ENCODE measurements at regions not wholly inside any gene's neighbourhood (a gene's known extent, or its start where the extent isn't known, plus 50 kb on each side); places are given as distances from the start of the nearest gene placed in this dataset.
A peak's percentile ranks its signal among the peaks of the same experiment; 100 is the strongest.

DNA sequence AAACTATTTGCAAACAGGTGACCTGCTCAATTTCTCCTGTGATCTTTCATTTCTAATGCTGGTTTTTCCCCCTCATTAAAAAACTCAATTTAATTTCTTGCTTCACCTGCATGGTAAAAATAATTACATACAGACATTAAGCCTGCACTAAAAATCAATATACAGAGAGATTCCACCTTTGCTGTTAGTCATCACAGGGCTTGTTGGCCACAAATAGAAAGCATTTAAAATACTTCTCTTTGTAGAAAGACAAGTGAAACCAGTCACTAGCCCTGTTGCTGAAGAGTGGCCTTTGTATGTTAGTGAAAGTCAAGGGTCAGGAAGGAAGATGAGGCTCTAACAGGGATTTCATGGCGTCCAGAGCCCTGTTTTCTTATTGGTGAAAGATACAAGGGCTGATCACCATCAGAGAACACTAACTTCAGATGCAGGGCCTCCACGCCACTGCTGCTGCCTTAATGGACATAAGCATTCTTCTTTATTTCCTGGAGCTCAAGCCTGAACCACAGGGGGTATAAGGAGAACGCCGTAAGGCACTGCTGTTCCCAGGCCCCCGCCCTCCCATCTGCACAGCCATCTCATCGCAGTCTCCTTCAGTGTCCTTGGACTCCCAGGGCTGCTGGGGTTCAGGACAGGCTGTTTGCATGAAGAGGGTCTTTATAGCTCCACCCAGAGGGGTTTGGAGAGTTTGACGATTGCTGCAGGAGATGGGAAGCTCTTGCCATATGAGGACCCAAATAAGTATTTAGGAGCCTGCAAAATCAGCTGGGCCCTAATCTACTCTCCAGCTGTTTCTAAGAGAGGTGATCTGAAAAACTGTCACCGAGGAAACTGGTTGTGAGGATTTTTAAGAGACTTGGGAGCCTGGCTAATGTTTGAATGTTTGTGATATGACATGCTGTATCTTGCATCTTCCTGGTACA is 117.3 kb upstream of the IRF2BP2 start:
- TF ChIP-seq, protein P1, sequence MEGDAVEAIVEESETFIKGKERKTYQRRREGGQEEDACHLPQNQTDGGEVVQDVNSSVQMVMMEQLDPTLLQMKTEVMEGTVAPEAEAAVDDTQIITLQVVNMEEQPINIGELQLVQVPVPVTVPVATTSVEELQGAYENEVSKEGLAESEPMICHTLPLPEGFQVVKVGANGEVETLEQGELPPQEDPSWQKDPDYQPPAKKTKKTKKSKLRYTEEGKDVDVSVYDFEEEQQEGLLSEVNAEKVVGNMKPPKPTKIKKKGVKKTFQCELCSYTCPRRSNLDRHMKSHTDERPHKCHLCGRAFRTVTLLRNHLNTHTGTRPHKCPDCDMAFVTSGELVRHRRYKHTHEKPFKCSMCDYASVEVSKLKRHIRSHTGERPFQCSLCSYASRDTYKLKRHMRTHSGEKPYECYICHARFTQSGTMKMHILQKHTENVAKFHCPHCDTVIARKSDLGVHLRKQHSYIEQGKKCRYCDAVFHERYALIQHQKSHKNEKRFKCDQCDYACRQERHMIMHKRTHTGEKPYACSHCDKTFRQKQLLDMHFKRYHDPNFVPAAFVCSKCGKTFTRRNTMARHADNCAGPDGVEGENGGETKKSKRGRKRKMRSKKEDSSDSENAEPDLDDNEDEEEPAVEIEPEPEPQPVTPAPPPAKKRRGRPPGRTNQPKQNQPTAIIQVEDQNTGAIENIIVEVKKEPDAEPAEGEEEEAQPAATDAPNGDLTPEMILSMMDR (IDR thresholded peaks at IDR 0.05) = no peak
- DNase-seq (no peak), ATAC-seq (no peak)
- Mint-ChIP-seq H3K4me1 (ENCODE audit: low read depth) (peaks cover 93% of the 10 kb centered on the region), H3K9me3 (no peaks in the 10 kb centered on the region), H3K27me3 (no peaks in the 10 kb centered on the region), H3K4me3 (no peak overlapping the region), H3K36me3 (ENCODE audit: low read depth) (no peaks in the 10 kb centered on the region), H3K27ac (peak overlapping the region; percentile 99)
- ChIA-PET CTCF (interaction anchor here (0.8 to 0.9 kb wide), 2 partner anchors 45 to 116 kb away, joined by 3 read pairs; no protein-coding TSS in a partner anchor), POLR2A (interaction anchor here (8.6 kb wide), 1 partner anchor 116 kb away, joined by 132 read pairs; the partner anchor contains the start of gene IRF2BP2)
- intact Hi-C loops (cut with micrococcal nuclease) = loop anchor here (10.0 kb wide), 1 partner anchor 348 kb away; no protein-coding TSS in a partner anchor

DNA sequence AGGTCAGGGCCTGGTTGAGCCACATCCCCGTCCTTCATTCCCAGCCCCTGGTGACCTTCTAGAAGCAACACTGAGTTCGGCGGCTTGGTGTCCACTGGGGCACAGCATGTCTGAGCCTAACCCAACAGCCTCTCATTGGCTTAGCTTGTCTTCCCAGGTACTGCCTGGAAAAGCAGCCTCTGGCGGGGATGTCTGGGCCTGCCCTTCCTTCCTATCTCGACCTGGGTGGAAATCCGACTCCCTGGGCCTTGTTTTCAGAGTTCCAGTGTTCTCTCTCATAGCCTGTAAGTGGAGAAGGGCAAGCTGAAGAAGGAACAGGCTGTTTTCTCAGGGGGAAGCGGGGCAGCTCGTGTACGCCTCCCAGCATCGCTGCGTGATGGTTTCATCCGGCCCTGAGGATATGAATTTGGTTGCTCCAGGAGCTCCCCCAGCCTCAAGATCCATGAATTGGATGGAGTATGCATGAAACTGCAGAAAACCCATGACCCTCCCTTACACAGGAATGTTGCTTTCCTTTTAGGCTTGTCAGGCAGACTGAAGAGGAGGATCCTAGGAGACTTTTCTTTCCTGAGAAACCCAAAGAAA is 116.5 kb upstream of the IRF2BP2 start:
- CTCF ChIA-PET = interaction anchor here (1.0 kb wide), 1 partner anchor 357 kb away, joined by 5 read pairs; no protein-coding TSS in a partner anchor
- ATAC-seq = no peak
- no peaks in the 10 kb centered on the region for H3K9me3 Mint-ChIP-seq
- intact Hi-C loops (cut with micrococcal nuclease) = loop anchor here (10.0 kb wide), 1 partner anchor 348 kb away; no protein-coding TSS in a partner anchor
- peak overlapping the region; percentile 99 for H3K27ac Mint-ChIP-seq
- TF ChIP-seq, protein P1 (IDR thresholded peaks at IDR 0.05) = no peak
- POLR2A ChIA-PET = interaction anchor here (1.3 to 8.6 kb wide), 5 partner anchors 32 to 117 kb away, joined by 3 to 132 read pairs (median 18); partner anchors contain the start of gene IRF2BP2
- peak overlapping the region; percentile 16 for H3K4me3 Mint-ChIP-seq
- H3K27me3 Mint-ChIP-seq = no peaks in the 10 kb centered on the region
- DNase-seq = no peak
- peaks cover 93% of the 10 kb centered on the region for H3K4me1 Mint-ChIP-seq (ENCODE audit: low read depth)
- H3K36me3 Mint-ChIP-seq (ENCODE audit: low read depth) = no peaks in the 10 kb centered on the region

DNA sequence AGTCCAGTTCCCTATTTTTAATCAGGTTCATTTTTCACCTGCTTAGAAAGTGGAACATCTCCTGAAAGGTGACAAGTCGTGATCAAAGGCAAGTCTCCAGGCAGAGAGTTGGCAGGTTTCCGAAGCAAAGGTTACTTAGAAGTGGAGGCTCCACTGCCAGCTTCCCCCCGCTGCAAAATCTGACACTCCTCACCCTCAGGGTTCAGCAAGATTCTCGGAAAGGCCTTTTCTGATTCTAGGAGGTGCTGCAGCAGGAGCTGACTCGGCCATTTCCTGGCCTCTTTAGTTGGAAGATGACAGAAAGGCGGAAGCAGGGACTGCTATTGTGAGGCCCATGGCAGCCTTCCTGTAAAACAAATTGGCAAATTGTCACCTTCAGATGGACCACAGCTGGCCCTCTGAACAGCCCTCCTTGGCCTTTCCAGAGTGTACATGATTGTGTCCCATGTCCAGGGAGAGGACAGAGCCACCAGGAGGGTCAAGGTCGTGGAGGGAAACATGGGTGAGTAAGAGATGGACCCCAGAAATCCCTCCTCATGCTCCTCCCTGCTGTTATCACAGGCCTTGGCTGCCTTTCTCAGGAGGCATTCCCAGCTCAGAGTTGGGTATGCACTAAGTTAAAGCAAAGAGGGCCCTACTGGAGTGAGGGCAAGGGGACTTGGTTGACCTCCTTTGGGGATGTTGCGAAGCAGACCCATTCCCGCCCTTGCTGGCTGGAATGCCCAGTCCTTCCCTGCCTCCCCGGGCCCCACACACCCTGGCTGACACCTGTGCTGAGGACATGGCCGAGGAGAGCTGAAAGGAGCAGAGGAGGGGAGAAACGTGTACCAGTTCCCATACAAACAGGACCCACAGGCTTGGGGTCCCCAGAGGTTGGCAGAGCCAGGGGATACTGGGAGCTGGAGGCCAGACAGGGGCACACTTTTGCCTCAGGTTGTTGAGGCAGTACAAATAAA is 115.5 kb upstream of the IRF2BP2 start:
- Mint-ChIP-seq H3K27me3 (no peaks in the 10 kb centered on the region), H3K36me3 (ENCODE audit: low read depth) (no peaks in the 10 kb centered on the region), H3K4me1 (ENCODE audit: low read depth) (peaks cover 89% of the 10 kb centered on the region), H3K4me3 (peak overlapping the region; percentile 74), H3K27ac (peak overlapping the region; percentile 99), H3K9me3 (no peaks in the 10 kb centered on the region)
- ChIA-PET CTCF (interaction anchor here (1.0 to 2.3 kb wide), 2 partner anchors 114 to 358 kb away, joined by 5 to 13 read pairs; no protein-coding TSS in a partner anchor), POLR2A (interaction anchor here (0.6 to 8.6 kb wide), 16 partner anchors 31 to 365 kb away, joined by 3 to 132 read pairs (median 5); partner anchors contain the start of gene IRF2BP2)
- DNase-seq = peak; percentile 88
- ATAC-seq = peak; percentile 53
- TF ChIP-seq, protein P1 (IDR thresholded peaks at IDR 0.05) = no peak
- intact Hi-C loops (cut with micrococcal nuclease) = loop anchor here (2.0 to 10.0 kb wide), 2 partner anchors 113 to 349 kb away; no protein-coding TSS in a partner anchor

GRCh38 chr1:234724516-234725176 is 114.7 kb upstream of the IRF2BP2 start:
- ChIA-PET CTCF (interaction anchor here (0.8 to 2.3 kb wide), 10 partner anchors 46 to 380 kb away, joined by 3 to 13 read pairs (median 5); partner anchors contain the start of gene IRF2BP2), POLR2A (interaction anchor here (0.6 to 8.6 kb wide), 39 partner anchors 8 to 366 kb away, joined by 3 to 132 read pairs (median 4); partner anchors contain the start of gene IRF2BP2)
- H3K36me3 Mint-ChIP-seq (ENCODE audit: low read depth) = no peaks in the 10 kb centered on the region
- H3K27me3 Mint-ChIP-seq = no peaks in the 10 kb centered on the region
- peak overlapping the region; percentile 74 for H3K4me3 Mint-ChIP-seq
- no peaks in the 10 kb centered on the region for H3K9me3 Mint-ChIP-seq
- H3K27ac Mint-ChIP-seq = peak overlapping the region; percentile 99
- peaks cover 81% of the 10 kb centered on the region for H3K4me1 Mint-ChIP-seq (ENCODE audit: low read depth)
- intact Hi-C loops (cut with micrococcal nuclease) = loop anchor here (2.0 to 10.0 kb wide), 3 partner anchors 112 to 350 kb away; no protein-coding TSS in a partner anchor
- DNase-seq = peak; percentile 45
- TF ChIP-seq, protein P1 (IDR thresholded peaks at IDR 0.05) = no peak
- peak; percentile 17 for ATAC-seq

All from activated CD8-positive, alpha-beta T cell treated with anti-CD3 and anti-CD28 coated beads for 36 hours (primary cell).